RWPE2 (cell line): ENCODE measurements at regions not wholly inside any gene's neighbourhood (a gene's known extent, or its start where the extent isn't known, plus 50 kb on each side); places are given as distances from the start of the nearest gene placed in this dataset.

ENCODE experiments used
- ATAC-seq: fragments of 200-7000 bp; cut with Tn5 transposase; 3 replicates; pipeline ENCODE4 v1.9.1; 2021; ENCODE audit warnings: low read depth
- DNase-seq: peaks from one replicate; pipeline ENCODE4 v3.0.0-alpha.2; 2020; ENCODE audit warnings: low spot score
- H3K27ac ChIP-seq: fragments of 450-650 bp; 2 replicates; pipeline ENCODE4 v1.5.1; 2017; ENCODE audit warnings: mild to moderate bottlenecking; ENCODE audit not compliant: poor library complexity, severe bottlenecking
- H3K27me3 ChIP-seq: fragments of 250-450 bp; sonication (Bioruptor Pico); 2 replicates; pipeline ENCODE4 v1.5.1; 2021; ENCODE audit warnings: mild to moderate bottlenecking, moderate library complexity; ENCODE audit not compliant: insufficient read depth, poor library complexity, severe bottlenecking
- H3K36me3 ChIP-seq: fragments of 250-450 bp; sonication (Bioruptor Pico); 2 replicates; pipeline ENCODE4 v1.5.1; 2020; ENCODE audit warnings: low read depth, mild to moderate bottlenecking, moderate library complexity
- H3K4me1 ChIP-seq: fragments of 250-450 bp; sonication (Bioruptor Pico); 2 replicates; pipeline ENCODE4 v1.5.1; 2021; ENCODE audit warnings: mild to moderate bottlenecking, moderate library complexity; ENCODE audit not compliant: insufficient read depth, poor library complexity, severe bottlenecking
- H3K4me3 ChIP-seq: fragments of 250-450 bp; sonication (Bioruptor Pico); 2 replicates; pipeline ENCODE4 v1.5.1; 2021; ENCODE audit warnings: mild to moderate bottlenecking, moderate library complexity; ENCODE audit not compliant: severe bottlenecking
- H3K9me3 ChIP-seq: fragments of 250-450 bp; sonication (Bioruptor Pico); 2 replicates; pipeline ENCODE4 v1.5.1; 2021; ENCODE audit warnings: mild to moderate bottlenecking, moderate library complexity; ENCODE audit not compliant: severe bottlenecking
- CTCF ChIP-seq: fragments of 450-650 bp; IDR thresholded peaks from one replicate; pipeline ENCODE4 v1.5.1; 2017; ENCODE audit warnings: mild to moderate bottlenecking, moderate library complexity; ENCODE audit not compliant: poor library complexity, severe bottlenecking

GRCh38 chr11:71352748-71353147 lies 95.4 kb downstream of the DHCR7 start:
- no peaks in the 10 kb centered on the region for H3K36me3 ChIP-seq
- DNase-seq (no peak), ATAC-seq (no peak)
- H3K4me3 ChIP-seq, result no peak overlapping the region
- no peaks in the 10 kb centered on the region for H3K9me3 ChIP-seq
- H3K4me1 ChIP-seq, result no peaks in the 10 kb centered on the region
- TF ChIP-seq CTCF, result no peak
- H3K27ac ChIP-seq, result no peak overlapping the region
- H3K27me3 ChIP-seq, result no peaks in the 10 kb centered on the region

GRCh38 chr11:71352226-71352625 lies 96.0 kb downstream of the DHCR7 start:
- Histone ChIP-seq H3K27me3 (peaks cover 2% of the 10 kb centered on the region), H3K4me1 (no peaks in the 10 kb centered on the region), H3K9me3 (no peaks in the 10 kb centered on the region), H3K36me3 (no peaks in the 10 kb centered on the region), H3K27ac (no peak overlapping the region), H3K4me3 (no peak overlapping the region)
- ATAC-seq, result no peak
- no peak for DNase-seq
- no peak for TF ChIP-seq CTCF

- no peak for TF ChIP-seq CTCF
- Histone ChIP-seq H3K4me3 (no peak overlapping the region), H3K4me1 (no peaks in the 10 kb centered on the region), H3K27me3 (peaks cover 2% of the 10 kb centered on the region), H3K9me3 (no peaks in the 10 kb centered on the region), H3K27ac (no peak overlapping the region), H3K36me3 (no peaks in the 10 kb centered on the region)
- DNase-seq (no peak), ATAC-seq (no peak)
Observed at GRCh38 chr11:71349627-71350026, 97.2 kb upstream of the SHANK2 start.

- H3K36me3 ChIP-seq, result no peaks in the 10 kb centered on the region
- peaks cover 2% of the 10 kb centered on the region for H3K27me3 ChIP-seq
- H3K4me3 ChIP-seq, result no peak overlapping the region
- DNase-seq, result no peak
- no peak for ATAC-seq
- no peak overlapping the region for H3K27ac ChIP-seq
- peaks cover 9% of the 10 kb centered on the region for H3K4me1 ChIP-seq
- TF ChIP-seq CTCF, result peak; percentile 42
- no peaks in the 10 kb centered on the region for H3K9me3 ChIP-seq
Observed at GRCh38 chr11:71343828-71344400, 91.5 kb upstream of the SHANK2 start.

- H3K36me3 ChIP-seq, result no peaks in the 10 kb centered on the region
- no peak overlapping the region for H3K27ac ChIP-seq
- H3K27me3 ChIP-seq, result peaks cover 2% of the 10 kb centered on the region
- no peak overlapping the region for H3K4me3 ChIP-seq
- peaks cover 9% of the 10 kb centered on the region for H3K4me1 ChIP-seq
- DNase-seq, result no peak
- ATAC-seq, result peak; percentile 40; the same call in 1 of the 3 replicates
- no peaks in the 10 kb centered on the region for H3K9me3 ChIP-seq
- TF ChIP-seq CTCF, result peak; percentile 76
Observed at GRCh38 chr11:71342951-71343827, 90.8 kb upstream of the SHANK2 start.
